Tibial nerve (tissue), 4 donors: ENCODE measurements at regions not wholly inside any gene's neighbourhood (a gene's known extent, or its start where the extent isn't known, plus 50 kb on each side); places are given as distances from the start of the nearest gene placed in this dataset.

Experiments used
- CTCF ChIP-seq, 5 experiments: fragments of 200-600 bp in 3 of 5; fragments of 450-650 bp in 2 of 5; sonication (generic) in 3 of 5; IDR thresholded peaks; one replicate each; pipeline ENCODE4 v1.5.1; 2016 to 2019; ENCODE audit warnings: antibody characterized with exemption in 5 of 5, mild to moderate bottlenecking in 3 of 5, moderate library complexity in 2 of 5
- EP300 ChIP-seq, 2 donors: sonication (generic); formaldehyde crosslinking; IDR thresholded peaks; one replicate each; pipeline ENCODE4 v1.6.1; 2017; ENCODE audit warnings: antibody characterized with exemption in 2 of 2, mild to moderate bottlenecking in 1 of 2
- POLR2A ChIP-seq, 2 donors: fragments of 450-650 bp; IDR thresholded peaks; one replicate each; pipeline ENCODE4 v1.6.1; 2017; ENCODE audit warnings: antibody characterized with exemption in 2 of 2, mild to moderate bottlenecking in 2 of 2, moderate library complexity in 2 of 2

GRCh38 chr16:63230421-63231040 lies 1194.3 kb upstream of the CDH8 start:
- TF ChIP-seq CTCF (IDR thresholded peaks at IDR 0.05), result no peak
- no peak for TF ChIP-seq POLR2A (IDR thresholded peaks at IDR 0.05)
- no peak for TF ChIP-seq EP300 (IDR thresholded peaks at IDR 0.05)
